ENCODE measurements at regions not wholly inside any gene's neighbourhood (a gene's known extent, or its start where the extent isn't known, plus 50 kb on each side); places are given as distances from the start of the nearest gene placed in this dataset.

- ChIA-PET POLR2A (no interaction called here), CTCF (no interaction called here)
Observed at GRCh38 chr14:42731480-42731879, 1124.8 kb downstream of the LRFN5 start.

DNA sequence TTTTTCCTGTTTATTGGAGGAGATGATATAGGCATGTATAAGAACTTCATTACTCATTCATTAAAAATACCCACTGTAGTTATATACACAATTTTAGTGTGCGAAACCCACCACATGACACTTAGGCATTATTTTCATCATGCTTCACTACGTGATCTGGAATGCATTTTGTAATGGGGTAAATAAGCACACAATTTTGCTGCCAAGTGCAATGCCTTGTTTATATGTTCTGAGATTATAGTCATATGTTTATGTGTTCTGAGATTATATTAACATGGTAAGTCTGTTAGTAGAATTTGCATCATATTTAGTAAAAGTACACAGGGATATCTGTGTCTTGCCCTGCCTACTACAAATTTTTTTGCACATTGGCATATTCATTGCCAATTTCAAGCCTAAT, 1123.0 kb downstream of the LRFN5 start:
- TF ChIP-seq ZNF404 (tag by site-specific recombination; IDR thresholded peaks at IDR 0.05): no peak
- no peak for TF ChIP-seq KLF8 (tag by site-specific recombination; IDR thresholded peaks at IDR 0.05)
- no peak for TF ChIP-seq ZNF426 (tag by site-specific recombination; IDR thresholded peaks at IDR 0.05)
- no peak for TF ChIP-seq ZNF366 (tag by site-specific recombination; conservative IDR thresholded peaks at IDR 0.05)
- TF ChIP-seq ZNF391 (tag by site-specific recombination; IDR thresholded peaks at IDR 0.05; ENCODE audit: borderline replicate concordance, low read depth): no peak
- no peak for TF ChIP-seq KLF16 (tag by site-specific recombination; IDR thresholded peaks at IDR 0.05)
- TF ChIP-seq ZNF37A (tag by site-specific recombination; IDR thresholded peaks at IDR 0.05): no peak
- TF ChIP-seq ZNF623 (tag by site-specific recombination; IDR thresholded peaks at IDR 0.05): no peak
- TF ChIP-seq ZNF510 (tag by site-specific recombination; IDR thresholded peaks at IDR 0.05; ENCODE audit: insufficient replicate concordance): no peak
- no peak for TF ChIP-seq ZNF558 (tag by site-specific recombination; IDR thresholded peaks at IDR 0.05)
- no peak for TF ChIP-seq ZNF626 (tag by site-specific recombination; IDR thresholded peaks at IDR 0.05)
- no peak for TF ChIP-seq ZNF639 (tag by site-specific recombination; IDR thresholded peaks at IDR 0.05)
- TF ChIP-seq ZNF23 (tag by site-specific recombination; IDR thresholded peaks at IDR 0.05; ENCODE audit: borderline replicate concordance): no peak
- TF ChIP-seq ZNF585B (tag by site-specific recombination; IDR thresholded peaks at IDR 0.05): no peak
- CTCF ChIA-PET: no interaction called here

More at GRCh38 chr14:42731480-42731879, 1124.8 kb downstream of the LRFN5 start:
- Histone ChIP-seq H3K36me3 (ENCODE audit: control insufficient read depth in 2 of 2, insufficient read depth in 1 of 2, low read length in 2 of 2) (no peaks in the 10 kb centered on the region), H3K4me3 (ENCODE audit: low read depth, low read length) (no peak overlapping the region), H3K27ac (ENCODE audit: extremely low read depth, low read depth, low read length) (no peak overlapping the region), H3K9me3 (ENCODE audit: control insufficient read depth, insufficient read depth, low read depth, low read length) (no peaks in the 10 kb centered on the region), H3K4me1 (ENCODE audit: control insufficient read depth, insufficient read depth, low read length) (no peaks in the 10 kb centered on the region)
- TF ChIP-seq ZNF791 (tag by site-specific recombination; IDR thresholded peaks at IDR 0.05) (no peak), ZNF391 (tag by site-specific recombination; IDR thresholded peaks at IDR 0.05; ENCODE audit: borderline replicate concordance, low read depth) (no peak), TCF7L2 (IDR thresholded peaks at IDR 0.05; ENCODE audit: borderline replicate concordance, low read depth, low read length) (no peak), ZNF214 (tag by site-specific recombination; IDR thresholded peaks at IDR 0.05; ENCODE audit: borderline replicate concordance) (no peak), ZNF433 (tag by site-specific recombination; IDR thresholded peaks at IDR 0.05; ENCODE audit: low read depth) (no peak), ZNF629 (tag by site-specific recombination; IDR thresholded peaks at IDR 0.05) (no peak), ZNF548 (tag by site-specific recombination; IDR thresholded peaks at IDR 0.05) (no peak), ZNF600 (tag by site-specific recombination; IDR thresholded peaks at IDR 0.05) (no peak), ELK4 (IDR thresholded peaks at IDR 0.05; ENCODE audit: borderline replicate concordance, low read depth, low read length) (no peak), PRDM4 (tag by site-specific recombination; IDR thresholded peaks at IDR 0.05) (no peak)
- TF ChIP-seq, protein P1, sequence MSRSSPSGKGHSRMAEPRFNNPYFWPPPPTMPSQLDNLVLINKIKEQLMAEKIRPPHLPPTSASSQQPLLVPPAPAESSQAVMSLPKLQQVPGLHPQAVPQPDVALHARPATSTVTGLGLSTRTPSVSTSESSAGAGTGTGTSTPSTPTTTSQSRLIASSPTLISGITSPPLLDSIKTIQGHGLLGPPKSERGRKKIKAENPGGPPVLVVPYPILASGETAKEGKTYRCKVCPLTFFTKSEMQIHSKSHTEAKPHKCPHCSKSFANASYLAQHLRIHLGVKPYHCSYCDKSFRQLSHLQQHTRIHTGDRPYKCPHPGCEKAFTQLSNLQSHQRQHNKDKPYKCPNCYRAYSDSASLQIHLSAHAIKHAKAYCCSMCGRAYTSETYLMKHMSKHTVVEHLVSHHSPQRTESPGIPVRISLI (tag by site-specific recombination; IDR thresholded peaks at IDR 0.05): no peak
- TF ChIP-seq, protein P2, sequence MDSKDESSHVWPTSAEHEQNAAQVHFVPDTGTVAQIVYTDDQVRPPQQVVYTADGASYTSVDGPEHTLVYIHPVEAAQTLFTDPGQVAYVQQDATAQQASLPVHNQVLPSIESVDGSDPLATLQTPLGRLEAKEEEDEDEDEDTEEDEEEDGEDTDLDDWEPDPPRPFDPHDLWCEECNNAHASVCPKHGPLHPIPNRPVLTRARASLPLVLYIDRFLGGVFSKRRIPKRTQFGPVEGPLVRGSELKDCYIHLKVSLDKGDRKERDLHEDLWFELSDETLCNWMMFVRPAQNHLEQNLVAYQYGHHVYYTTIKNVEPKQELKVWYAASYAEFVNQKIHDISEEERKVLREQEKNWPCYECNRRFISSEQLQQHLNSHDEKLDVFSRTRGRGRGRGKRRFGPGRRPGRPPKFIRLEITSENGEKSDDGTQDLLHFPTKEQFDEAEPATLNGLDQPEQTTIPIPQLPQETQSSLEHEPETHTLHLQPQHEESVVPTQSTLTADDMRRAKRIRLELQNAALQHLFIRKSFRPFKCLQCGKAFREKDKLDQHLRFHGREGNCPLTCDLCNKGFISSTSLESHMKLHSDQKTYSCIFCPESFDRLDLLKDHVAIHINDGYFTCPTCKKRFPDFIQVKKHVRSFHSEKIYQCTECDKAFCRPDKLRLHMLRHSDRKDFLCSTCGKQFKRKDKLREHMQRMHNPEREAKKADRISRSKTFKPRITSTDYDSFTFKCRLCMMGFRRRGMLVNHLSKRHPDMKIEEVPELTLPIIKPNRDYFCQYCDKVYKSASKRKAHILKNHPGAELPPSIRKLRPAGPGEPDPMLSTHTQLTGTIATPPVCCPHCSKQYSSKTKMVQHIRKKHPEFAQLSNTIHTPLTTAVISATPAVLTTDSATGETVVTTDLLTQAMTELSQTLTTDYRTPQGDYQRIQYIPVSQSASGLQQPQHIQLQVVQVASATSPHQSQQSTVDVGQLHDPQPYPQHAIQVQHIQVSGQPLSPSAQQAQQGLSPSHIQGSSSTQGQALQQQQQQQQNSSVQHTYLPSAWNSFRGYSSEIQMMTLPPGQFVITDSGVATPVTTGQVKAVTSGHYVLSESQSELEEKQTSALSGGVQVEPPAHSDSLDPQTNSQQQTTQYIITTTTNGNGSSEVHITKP (tag by site-specific recombination; IDR thresholded peaks at IDR 0.05): no peak

More for the DNA sequence above, 1123.0 kb downstream of the LRFN5 start:
- Histone ChIP-seq H3K4me1 (ENCODE audit: control insufficient read depth, insufficient read depth, low read length) (no peaks in the 10 kb centered on the region), H3K9me3 (ENCODE audit: control insufficient read depth, insufficient read depth, low read depth, low read length) (no peaks in the 10 kb centered on the region), H3K4me3 (ENCODE audit: low read depth, low read length) (no peak overlapping the region), H3K36me3 (ENCODE audit: control insufficient read depth in 2 of 2, insufficient read depth in 1 of 2, low read length in 2 of 2) (no peaks in the 10 kb centered on the region), H3K27ac (ENCODE audit: extremely low read depth, low read depth, low read length) (no peak overlapping the region)
- POLR2A ChIA-PET: no interaction called here

Measured in HEK293 (cell line).